ENCODE measurements at regions not wholly inside any gene's neighbourhood (a gene's known extent, or its start where the extent isn't known, plus 50 kb on each side); places are given as distances from the start of the nearest gene placed in this dataset.
"Not testable (repeated sequence)": the region's sequence is repeated elsewhere in the genome, so short reads cannot be mapped to it uniquely, and the experiment has no call there.

DNA sequence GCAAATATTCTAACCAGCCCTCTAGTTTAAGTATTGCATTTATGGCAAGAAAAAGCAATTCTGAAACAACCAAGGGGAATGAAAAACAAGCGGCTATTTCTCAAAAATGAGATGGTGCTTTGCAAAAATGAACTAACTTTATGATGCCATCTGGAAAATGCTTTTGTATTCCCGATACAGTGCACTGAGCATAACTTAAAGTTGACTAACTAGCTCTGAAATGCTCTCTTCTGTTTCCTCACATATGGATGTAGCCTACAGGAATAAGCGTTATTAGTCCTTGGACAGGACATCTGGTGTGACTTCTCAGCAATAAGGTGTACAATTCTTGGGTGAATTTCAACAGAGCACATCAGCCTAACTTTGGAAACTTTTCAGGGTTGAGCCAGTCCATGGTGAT is 228.2 kb upstream of the DDI1 start:
- no peak for DNase-seq

DNA sequence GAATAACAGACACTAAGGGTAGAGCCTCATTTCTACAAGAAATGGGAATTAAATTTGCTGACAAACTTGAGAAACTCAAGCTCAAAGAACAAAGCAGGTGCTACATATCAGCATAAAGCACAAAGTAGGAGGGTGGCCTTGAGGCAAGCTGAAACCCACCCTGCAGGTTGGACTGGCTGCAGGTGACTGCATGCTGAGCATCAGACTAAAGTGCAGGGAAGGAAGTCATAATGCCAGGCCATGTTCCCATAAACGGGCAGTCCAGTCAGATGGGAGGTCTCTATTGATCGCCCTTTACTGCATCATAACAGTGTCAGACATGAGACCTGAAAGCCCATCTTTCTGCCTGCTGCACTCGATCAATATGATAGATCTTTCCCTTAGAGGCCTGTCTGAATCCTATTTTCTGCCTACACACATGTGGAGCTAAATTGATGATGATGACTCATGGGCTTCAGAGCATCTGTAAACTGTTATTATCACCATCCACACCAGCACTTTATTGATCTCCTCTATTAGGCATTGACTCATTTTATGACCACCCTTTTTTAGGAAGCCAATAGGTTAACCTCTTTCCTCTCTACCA is 224.5 kb upstream of the DDI1 start:
- DNase-seq: no peak

DNA sequence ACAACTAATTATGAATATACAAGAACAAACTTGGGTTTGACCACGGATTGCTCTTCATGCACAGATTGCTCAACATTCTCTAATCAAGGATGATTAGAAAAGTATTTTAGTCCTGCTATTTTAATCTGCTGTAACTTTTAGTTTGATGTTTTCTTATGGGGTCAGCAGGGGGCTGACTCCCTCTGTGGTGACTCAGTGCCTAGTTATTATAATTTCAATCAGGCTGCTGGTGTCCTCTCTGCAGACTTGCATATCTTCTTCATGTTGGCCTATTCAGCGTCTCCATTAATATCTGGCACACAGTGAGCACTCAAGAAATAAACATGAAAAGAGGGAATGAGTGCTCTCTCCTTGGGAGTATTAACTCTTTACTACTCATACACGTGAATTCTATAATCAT is 223.8 kb upstream of the DDI1 start:
- no peak for DNase-seq

DNA sequence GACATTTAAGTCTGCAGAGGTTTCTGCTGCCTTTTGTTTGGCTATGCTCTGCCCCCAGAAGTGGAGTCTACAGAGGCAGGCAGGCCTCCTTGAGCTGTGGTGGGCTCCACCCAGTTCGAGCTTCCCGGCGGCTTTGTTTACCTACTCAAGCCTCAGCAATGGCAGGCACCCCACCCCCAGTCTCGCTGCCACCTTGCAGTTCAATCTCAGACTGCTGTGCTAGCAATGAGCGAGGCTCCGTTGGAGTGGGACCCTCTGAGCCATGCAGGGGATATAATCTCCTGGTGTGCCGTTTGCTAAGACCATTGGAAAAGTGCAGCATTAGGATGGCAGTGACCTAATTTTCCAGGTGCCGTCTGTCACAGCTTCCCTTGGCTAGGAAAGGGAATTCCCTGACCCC is 216.1 kb upstream of the DDI1 start:
- DNase-seq: not testable (repeated sequence)

DNA sequence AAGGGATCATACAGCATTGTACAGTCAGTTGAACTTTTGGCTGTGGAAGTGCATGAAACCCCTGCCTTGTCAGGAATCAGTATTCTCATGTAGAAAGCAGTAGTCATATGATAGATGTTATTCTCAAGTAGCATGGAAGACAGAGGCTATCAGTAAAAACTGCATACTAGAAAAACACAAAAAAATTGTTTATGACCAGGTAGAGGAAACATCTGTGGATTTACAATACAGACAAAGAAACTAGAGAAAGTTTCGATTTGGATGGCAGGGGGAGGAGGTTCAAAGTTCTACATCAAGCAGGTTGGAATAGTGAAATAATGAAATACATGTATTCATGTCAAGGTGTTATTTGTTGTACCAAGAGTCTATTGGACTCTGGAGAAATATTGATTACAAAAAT is 212.3 kb upstream of the DDI1 start:
- DNase-seq: no peak

DNA sequence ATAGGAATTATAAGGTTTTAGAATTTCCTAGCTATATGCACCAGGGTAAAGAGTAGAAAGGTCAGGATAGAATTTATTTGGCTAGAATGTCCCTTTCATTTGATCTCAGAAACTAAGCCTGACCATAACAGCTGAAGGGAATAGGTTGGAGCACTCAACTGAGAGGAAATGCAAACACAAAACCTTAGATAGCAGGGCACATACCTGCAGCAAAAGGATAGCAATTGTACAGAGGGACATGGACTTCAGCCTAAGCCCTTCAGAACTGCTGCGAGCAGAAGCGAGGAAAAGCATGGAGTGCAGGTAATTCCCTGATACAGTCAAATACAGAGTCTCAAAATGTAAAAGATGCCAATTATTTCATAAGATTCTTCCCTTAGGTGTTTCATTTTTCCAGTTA is 211.0 kb upstream of the DDI1 start:
- DNase-seq: no peak

DNA sequence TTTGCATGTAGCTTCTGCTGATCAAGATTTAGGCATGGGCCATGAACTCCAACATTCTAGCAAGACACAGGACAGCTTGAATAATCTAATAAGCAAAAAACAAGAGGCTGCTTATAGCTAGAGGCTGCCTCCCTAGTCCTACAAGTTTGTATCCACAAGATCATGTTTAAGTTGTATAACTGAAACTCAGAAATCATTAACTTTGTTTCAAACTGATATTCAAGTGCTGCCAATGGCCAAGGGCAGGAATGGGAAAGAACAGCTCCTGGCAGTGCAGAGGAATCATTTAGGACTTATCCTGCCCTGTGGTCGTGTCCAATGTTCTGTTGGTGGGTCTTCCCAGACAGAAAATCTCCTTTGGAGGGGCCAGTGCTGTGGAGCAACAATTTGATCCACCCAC is 209.6 kb upstream of the DDI1 start:
- no peak for DNase-seq

DNA sequence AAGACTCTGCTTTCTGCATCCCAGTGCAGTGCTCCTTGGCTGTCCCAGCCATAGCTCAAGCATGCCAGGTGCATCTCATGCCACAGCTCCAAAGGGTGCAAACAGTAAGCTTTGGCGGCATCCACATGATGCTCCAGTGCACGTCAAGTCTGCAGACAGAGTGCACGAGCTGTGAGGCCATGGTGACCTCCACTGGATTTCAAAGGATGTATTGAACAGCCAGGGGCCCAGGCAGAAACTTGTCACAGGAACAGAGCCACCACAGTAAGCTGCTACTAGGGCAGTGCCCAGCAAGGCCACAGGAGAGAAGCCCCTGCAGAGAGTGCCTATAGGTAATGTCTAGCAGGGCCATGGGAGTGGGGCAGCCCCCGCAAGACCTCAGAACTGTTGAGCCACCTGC is 206.8 kb upstream of the DDI1 start:
- DNase-seq: no peak

DNA sequence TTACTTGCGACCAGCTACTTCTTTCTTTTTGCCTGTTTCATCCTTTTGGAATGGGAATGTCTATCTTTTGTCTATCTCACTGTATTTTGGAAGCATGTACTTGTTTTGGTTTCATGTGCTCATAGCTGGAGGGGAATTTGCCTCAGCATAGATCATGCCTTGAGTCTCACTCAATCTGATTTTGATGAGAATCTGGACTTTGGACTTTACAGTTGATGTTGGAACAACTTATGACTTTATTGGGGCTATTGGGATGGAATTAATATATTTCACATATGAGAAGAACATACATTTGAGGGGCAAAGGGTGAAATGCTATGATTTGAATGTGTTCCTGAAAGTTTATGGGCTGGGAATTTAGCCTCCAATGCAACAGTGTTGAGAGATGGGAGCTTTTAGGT is 206.2 kb upstream of the DDI1 start:
- no peak for DNase-seq

DNA sequence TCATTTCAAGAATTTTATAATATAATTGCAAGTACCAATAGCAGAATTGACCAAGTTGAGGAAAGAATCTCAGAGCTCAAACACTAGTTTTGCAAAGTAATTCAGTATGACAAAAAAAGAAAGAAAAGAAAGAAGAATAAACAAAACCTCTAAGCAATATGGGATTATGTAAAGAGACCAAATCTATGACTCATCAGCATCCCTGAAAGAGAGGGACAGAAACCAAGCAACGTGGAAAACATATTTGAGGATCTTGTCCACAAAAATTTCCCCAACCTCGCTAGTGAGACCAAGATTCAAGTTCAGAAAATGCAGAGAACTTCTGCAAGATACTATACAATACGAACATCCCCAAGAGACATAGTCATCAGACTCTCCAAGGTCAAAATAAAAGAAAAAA is 203.7 kb upstream of the DDI1 start:
- no peak for DNase-seq

DNA sequence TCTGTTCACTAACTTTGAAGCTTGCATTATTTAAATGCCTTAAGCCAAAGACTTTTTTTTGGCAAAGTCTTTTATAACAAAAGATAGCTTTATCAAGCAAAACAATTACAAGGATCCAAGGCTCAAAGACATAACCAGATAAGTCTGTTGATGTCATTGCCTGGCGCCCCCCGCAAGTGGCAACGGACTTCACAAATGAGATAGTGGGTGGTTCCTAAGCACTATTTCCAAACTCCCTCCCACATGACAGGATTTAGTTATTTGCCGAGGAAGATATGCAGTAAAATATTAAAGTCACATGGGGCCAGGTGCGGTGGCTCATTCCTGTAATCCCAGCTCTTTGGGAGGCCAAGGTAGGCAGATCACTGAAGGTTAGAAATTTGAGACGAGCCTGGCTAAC is 194.2 kb upstream of the DDI1 start:
- DNase-seq: no peak

DNA sequence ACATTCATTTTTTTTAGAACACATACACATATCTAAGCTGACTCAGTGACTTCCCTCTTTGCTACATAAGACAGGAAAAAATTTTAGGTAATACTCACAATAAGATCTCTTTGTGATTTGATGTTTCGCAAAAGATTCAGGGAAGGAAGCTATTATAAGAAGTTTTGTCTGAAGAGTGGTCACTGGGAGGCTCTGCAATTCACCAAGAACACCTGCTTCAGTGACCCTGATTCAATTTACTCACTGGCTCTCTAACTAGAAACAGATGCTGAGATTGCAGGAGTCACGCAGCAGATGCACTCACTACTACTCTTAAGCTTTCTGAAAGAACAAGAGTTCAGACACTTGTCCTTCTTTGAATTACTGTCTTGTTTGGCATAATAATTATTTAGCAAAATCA is 193.6 kb upstream of the DDI1 start:
- DNase-seq: no peak

DNA sequence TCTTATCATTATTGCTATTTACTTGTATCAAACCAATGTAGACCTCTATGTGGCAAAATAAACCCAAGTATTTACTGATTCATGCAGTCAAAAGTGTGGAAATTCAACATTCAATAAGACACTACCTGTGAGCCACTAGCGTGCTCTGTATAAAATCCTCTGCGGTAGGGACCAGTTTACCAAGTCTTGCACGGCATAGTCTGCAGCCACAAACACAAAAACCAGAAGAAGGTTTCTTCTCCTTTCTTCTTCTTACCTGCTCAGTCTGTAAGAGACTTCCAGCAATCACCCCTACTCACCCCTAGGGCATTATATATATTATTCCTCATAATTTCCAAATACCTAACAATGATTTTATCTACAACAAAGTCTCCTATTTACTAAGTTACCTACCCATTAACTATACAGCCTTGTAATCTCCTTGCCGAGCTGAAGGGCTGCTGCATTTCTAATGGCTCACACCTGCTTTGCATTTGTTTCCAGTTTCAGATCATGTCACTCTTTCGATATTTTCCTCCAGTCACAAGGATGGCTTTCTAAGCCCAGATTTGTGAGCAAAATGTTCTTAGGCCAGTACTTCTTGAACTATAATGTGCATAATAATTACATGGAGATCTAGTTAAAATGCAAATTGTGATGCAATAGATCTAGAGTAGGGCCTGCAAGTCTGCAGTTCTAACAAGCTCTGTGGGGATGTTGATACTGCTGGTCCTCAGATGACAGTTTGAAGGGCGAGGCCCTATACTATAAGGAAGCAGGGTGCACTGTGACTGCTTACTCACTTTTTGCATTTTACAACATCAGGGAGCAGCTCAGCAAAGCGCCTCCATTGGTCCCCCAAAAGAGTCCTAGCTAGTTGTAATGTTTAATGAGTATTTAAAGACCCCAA is 191.9 kb upstream of the DDI1 start:
- no peak for DNase-seq

DNA sequence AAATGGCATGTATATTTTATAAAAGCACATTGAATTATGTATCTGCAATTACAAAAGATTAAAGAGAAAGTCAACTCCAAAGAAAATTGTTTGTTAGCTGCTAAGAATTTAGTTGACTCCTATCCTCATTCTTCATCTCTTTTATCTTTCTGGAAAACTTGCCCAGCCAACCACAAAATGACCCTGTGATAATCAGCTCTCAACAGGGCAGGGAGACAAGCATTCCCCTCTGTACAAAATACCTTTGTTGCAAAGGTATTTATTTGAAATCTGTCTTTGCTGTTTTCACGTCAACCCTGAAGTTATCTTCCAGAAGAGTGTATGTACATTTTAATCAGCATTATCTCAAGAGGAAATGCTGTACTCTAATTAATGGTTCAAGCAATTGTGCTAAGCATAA is 191.1 kb upstream of the DDI1 start:
- DNase-seq: no peak

DNA sequence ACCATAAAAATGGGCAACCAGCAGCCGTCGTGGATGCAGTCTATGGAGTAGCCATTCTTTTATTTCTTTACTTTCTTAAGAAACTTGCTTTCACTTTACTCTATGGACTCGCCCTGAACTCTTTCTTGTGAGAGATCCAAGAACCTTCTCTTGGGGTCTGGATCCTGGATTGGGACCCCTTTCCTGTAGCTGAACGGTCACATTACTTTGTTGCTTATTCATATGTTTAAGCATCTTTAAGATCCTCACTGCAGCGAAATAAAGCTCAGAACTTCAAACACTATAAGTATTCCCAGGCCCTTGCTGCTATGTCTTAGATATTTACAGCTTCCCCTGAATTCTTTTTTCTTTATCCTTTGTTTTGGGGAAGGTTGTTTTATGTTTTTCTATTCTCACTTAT is 187.8 kb upstream of the DDI1 start:
- DNase-seq: no peak

DNA sequence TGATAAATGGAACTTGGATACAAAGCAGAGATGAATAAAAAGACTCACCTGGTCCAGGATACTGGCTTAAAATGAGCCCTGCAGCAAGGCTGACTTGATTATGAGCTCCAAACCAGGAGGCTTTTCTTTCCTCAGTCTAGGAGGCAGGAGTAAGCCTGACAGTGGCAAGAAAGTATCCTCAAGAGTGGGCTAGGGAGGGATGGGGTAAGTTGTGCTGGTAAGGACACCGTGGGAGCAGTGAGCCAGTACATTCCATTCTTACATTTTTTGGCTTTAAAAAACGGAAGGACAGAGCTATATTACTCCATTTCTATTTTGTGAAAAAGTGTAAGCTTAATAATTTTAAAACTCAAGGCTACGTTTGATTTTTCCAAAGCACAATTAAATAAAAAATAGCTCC is 187.1 kb upstream of the DDI1 start:
- no peak for DNase-seq

DNA sequence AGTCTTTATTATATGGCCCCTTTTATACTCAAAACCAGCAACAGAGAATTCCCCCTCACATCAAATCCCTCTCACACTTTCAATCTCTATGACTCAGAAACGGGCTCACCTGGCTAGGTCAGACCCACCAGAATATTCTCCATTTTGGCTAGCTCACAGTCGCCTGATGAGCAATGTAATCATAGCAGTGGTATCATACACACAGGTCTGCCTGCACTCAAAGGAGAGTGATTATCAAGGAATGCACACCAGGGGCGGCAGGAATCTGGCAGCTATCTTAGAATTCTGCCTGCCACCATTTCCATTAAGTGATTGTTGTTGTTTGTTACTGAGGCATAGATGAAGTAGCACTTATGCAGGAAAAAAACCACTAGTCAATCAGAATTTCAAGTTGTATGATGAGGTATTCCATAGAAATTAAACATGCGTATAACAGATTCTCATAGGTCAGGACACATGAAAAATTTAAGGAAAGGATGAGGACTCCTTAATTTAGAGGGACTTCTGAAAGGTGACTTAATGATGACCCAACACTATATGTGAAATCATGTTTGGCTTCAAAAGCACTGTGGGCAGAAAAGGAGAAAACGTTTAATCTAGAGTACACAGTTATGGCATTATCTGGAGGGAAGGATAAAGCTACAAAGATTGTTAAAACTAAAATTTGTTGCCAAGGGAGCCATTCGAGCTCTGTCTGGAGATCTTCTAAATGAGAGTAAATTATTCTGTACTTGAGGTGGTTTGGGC is 185.8 kb upstream of the DDI1 start:
- DNase-seq: no peak

DNA sequence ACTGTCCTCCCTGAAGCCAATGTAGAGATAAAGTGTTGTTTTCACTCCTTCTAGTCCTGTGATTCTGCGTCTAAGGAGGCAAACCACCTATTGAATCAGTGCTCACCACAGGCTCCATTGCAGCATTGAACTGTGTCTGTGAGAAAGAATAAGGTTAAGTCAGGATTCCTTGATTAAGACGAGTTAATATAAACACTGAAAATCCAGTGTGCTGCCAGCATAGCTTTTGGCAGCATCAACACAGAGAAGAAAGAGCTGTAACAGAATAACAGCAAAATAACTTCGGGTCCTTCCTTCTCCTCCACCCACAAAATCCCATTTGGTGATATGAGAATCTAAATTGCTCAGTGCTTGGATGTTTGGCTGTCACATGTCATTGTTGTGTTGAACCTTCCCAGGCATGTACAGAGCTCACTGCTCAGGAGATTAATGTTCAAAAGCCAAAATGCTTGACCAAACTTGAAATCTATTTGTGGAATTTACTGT is 185.2 kb upstream of the DDI1 start:
- no peak for DNase-seq
